Globus pallidus (tissue), 1 donor: ENCODE measurements at regions not wholly inside any gene's neighbourhood (a gene's known extent, or its start where the extent isn't known, plus 50 kb on each side); places are given as distances from the start of the nearest gene placed in this dataset.
"Not testable (repeated sequence)": the region's sequence is repeated elsewhere in the genome, so short reads cannot be mapped to it uniquely, and the experiment has no call there.

Experiments
- DNase-seq: peaks from one replicate; pipeline ENCODE4 v3.0.0-alpha.2; 2015; ENCODE audit warnings: low spot score

DNA sequence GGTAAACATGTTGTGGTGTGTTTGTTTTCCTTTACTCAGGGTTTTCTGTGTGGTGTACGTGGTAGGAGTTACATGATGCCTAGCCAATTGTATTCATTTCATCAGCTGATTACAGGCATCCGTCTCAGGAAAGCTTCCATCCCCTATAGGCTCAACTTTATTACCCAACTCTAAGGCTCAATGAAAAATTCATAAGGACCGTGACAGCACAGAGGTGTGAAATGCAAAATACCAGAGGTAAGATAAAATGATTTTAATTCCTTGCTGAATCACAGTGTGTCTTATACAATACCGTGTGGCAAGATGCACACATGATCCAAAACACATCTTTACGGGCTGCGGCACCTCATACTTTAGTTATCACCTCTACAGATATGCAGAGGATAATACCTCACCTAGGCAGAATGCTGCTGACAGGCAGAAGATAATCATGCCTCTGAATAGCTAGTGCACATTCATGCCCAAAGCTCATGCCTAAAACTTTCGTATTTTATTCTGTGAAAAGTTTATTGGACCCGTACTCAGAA is 87.2 kb upstream of the DIO2 start:
- DNase-seq = no peak

- no peak for DNase-seq
Measured at GRCh38 chr14:80291101-80291500, 79.8 kb upstream of the DIO2 start.

DNA sequence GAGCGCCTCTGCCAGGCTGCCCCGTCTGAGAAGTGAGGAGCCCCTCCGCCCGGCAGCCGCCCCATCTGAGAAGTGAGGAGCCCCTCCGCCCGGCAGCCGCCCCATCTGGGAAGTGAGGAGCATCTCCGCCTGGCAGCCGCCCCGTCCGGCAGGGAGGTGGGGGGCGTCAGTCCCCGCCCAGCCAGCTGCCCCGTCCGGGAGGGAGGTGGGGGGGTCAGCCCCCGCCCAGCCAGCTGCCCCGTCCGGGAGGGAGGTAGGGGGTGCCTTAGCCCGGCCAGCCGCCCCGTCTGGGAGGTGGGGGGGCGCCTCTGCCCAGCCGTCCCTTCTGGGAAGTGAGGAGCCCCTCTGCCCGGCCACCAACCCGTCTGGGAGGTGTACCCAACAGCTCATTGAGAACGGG is 75.4 kb upstream of the DIO2 start:
- DNase-seq = not testable (repeated sequence)

DNA sequence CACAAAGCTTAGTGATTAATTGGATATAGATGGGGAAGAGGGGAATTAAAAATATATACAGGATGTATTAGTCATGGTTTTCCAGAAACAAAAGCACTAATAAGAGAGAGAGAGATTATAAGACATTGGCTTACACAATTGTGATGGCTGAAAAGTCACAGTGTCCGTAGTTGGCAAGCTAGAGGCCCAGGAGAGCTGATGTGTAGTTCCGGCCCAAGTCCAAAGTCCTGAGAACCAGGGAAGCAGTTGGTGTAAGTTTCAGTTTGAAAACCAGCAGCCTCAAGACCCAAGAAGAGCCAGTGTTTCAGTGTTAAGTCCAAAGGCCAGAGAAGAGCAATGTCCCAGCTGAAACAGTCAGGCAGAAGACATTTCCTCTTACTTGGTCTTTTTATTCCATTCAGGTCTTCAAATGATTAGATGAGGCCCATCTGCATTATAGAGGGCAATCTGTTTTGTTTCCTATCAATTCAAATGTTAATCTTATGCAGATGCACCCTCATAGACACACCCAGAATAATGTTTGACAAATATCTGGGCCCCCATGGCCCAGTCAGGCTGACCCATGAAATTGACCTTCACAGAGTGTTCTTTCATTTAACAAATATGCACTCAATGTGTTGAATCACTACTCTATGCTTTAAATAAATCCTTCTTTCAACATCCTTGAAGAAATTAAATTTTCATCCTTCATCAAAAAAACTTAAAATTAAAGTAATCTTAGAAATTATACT is 67.2 kb upstream of the DIO2 start:
- DNase-seq = no peak

DNA sequence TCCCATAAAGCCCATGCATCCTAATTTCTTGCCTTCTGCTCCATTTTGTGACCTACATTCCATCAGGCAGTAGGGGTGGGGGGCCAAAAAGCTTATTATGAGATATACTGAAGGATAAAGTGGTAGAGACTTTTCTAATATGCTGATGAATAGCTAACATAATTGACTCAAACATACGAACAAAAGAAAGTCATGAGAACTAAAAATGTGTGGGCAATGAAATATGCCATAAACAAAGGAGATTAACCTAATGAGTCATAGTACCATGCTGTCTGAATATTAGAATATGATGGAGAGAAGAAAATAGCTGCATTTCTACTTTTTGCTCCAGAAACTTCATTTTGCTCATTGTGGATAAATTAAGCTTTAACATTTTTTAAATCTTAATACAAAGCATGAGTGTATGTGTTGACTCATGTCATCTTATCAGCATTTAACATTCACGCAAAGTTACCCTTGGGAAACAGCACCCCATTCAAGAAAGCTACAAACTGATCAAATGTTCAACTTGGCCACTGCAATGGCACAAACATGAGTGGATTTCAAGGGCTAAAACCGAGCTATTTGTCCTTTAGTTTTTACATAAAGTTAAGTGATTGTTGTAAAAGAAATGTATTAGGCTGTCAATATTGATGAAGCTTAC is 64.0 kb upstream of the DIO2 start:
- no peak for DNase-seq

DNA sequence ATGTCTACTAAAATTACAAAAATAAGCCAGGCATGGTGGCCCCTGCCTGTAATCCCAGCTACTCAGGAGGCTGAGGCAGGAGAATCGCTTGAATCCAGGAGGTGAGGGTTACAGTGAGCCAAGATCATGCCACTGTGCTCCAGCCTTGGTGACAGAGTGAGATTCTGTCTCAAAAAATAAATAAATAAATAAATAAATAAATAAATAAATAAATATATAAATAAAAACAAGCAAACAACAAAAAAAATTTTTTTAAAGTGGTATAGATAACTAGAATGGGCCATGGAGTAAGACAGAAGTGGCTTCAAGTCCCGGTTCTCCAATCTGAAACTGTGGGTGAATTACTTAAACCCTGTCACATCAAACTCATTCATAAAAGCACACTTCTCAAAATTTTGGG is 63.0 kb upstream of the DIO2 start:
- not testable (repeated sequence) for DNase-seq

DNA sequence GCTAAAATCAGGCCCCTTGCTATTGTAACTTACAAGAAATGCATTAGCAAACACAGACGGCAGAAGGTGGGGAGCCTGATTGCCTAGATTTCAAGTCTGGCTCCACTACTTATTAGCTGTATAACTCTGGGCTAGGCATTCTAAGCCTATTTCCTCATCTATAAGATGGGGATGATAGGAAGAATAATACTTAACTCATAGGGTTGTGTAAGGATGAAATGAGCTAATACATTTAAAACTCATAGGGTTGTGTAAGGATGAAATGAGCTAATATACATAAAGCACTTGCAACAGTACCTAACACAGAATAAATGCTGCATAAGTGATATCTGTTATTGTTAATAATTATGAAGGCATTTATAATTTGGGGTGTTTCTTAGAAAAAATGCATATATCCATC is 60.1 kb upstream of the DIO2 start:
- no peak for DNase-seq

DNA sequence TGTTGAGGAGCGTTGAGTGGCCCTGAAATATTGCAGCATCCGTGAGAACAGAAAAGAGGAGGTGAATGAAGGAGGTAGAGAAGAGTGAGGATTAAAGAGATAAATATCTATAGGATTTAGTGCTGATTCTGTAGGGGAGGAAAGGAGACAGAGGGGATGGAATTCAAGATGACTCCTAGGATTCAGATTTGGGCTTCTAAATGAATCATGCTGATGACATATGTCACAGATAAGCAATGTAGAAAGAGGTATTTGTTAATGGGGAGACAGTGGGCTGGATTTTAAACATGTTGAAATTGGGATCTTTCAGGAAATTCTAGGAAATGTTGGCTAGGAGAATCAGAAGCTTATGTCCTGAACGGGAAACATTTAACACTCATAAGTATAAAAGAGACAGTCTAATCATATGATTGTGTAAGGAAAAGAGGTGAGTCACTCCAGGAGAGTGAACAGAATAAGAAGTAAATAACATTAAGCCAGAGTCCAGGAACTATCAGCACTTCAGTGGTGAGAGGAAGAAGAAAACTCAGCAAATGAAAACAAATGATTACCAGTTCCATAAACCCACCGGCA is 58.1 kb upstream of the DIO2 start:
- no peak for DNase-seq

GRCh38 chr14:80266930-80267329 is 55.6 kb upstream of the DIO2 start:
- no peak for DNase-seq

GRCh38 chr14:80264702-80265101 is 53.4 kb upstream of the DIO2 start:
- no peak for DNase-seq
